IPS-15b (cell line): ENCODE measurements at regions not wholly inside any gene's neighbourhood (a gene's known extent, or its start where the extent isn't known, plus 50 kb on each side); places are given as distances from the start of the nearest gene placed in this dataset.
"Not testable (repeated sequence)": the region's sequence is repeated elsewhere in the genome, so short reads cannot be mapped to it uniquely, and the experiment has no call there.

Source experiments
- H3K27me3 ChIP-seq: one replicate; pipeline ENCODE4 v1.6.1; 2013; ENCODE audit warnings: low read length; ENCODE audit not compliant: control insufficient read depth, insufficient read depth
- H3K36me3 ChIP-seq: one replicate; pipeline ENCODE4 v1.6.1; 2013; ENCODE audit warnings: low read length; ENCODE audit not compliant: control insufficient read depth, insufficient read depth
- H3K4me1 ChIP-seq: one replicate; pipeline ENCODE4 v1.6.1; 2013; ENCODE audit warnings: mild to moderate bottlenecking, low read length; ENCODE audit not compliant: control insufficient read depth, insufficient read depth
- H3K4me3 ChIP-seq: one replicate; pipeline ENCODE4 v1.5.1; 2013; ENCODE audit warnings: low read depth, low read length
- H3K9ac ChIP-seq: one replicate; pipeline ENCODE4 v1.6.1; 2013; ENCODE audit warnings: low read depth, mild to moderate bottlenecking, low read length
- H3K9me3 ChIP-seq: one replicate; pipeline ENCODE4 v1.6.1; 2013; ENCODE audit warnings: mild to moderate bottlenecking, low read length; ENCODE audit not compliant: control insufficient read depth, insufficient read depth

GRCh38 chr21:16124378-16125138 is 394.8 kb downstream of the USP25 start:
- Histone ChIP-seq H3K4me3 (no peak overlapping the region), H3K9me3 (no peaks in the 10 kb centered on the region), H3K36me3 (no peaks in the 10 kb centered on the region), H3K9ac (no peak overlapping the region), H3K27me3 (no peaks in the 10 kb centered on the region), H3K4me1 (no peaks in the 10 kb centered on the region)

DNA sequence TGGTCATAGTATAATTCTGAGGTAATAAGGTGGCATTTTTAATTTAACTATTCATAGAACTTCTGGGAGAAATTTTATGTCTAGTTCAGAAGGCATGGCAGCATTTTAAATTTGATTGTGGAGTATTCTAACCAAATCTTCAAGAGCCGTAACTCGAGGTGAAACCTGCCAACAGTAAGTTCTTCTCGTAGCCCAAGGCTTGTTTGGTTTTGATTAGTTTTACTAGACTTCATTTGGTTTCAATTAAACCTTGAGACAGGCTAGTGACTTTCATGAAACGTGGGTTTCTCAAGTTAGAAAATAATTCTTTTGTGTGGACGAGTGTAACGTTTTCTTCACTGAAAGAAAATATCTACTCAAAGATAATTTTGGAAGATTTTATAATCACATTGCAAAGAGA is 395.5 kb downstream of the USP25 start:
- Histone ChIP-seq H3K9ac (no peak overlapping the region), H3K4me1 (no peaks in the 10 kb centered on the region), H3K9me3 (no peaks in the 10 kb centered on the region), H3K4me3 (no peak overlapping the region), H3K36me3 (no peaks in the 10 kb centered on the region), H3K27me3 (no peaks in the 10 kb centered on the region)

GRCh38 chr21:16132453-16132852 is 402.7 kb downstream of the USP25 start:
- H3K4me1 ChIP-seq, H3K9me3 ChIP-seq, H3K27me3 ChIP-seq, H3K4me3 ChIP-seq, H3K36me3 ChIP-seq, H3K9ac ChIP-seq: not testable (repeated sequence)

DNA sequence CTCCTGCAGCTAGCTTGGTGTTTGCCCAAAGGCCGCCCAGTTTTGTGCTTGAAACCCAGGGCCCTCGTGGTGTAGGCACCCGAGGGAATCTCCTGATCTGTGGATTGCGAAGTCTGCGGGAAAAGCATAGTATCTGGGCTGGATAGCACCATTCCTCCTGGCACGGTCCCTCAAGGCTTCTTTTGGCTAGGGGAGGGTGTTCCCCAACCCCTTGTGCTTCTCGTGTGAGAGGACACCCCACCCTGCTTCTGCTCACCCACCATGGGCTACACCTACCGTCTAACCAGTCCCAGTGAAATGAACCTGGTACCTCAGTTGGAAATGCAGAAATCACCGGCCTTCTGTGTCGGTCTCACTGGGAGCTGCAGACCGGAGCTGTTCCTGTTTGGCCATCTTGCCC is 403.5 kb downstream of the USP25 start:
- no peaks in the 10 kb centered on the region for H3K36me3 ChIP-seq
- no peak overlapping the region for H3K4me3 ChIP-seq
- H3K9me3 ChIP-seq, result no peaks in the 10 kb centered on the region
- H3K4me1 ChIP-seq, result no peaks in the 10 kb centered on the region
- H3K27me3 ChIP-seq, result no peaks in the 10 kb centered on the region
- H3K9ac ChIP-seq, result no peak overlapping the region

DNA sequence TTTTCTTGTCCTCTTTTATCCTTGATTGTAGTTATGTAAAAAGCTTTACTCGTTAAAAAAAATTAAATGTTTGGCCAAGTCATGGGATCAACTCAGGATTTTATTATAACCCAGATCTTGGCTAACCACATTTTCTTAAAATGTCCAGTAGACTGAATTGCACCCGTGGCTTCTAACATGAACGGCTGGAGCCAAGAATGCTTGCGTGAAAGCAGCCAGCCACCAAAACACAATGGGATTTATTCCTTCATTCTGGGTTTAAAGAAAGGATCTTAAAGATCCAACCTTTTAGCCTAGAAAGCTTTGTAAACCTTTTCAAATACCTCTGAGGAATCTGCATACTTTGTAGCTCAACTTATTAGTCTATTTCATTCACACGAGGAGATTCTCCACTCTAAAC is 404.4 kb downstream of the USP25 start:
- Histone ChIP-seq H3K9ac (no peak overlapping the region), H3K4me1 (no peaks in the 10 kb centered on the region), H3K9me3 (no peaks in the 10 kb centered on the region), H3K27me3 (no peaks in the 10 kb centered on the region), H3K4me3 (no peak overlapping the region), H3K36me3 (no peaks in the 10 kb centered on the region)

- H3K4me3 ChIP-seq, result no peak overlapping the region
- H3K9ac ChIP-seq, result no peak overlapping the region
- no peaks in the 10 kb centered on the region for H3K36me3 ChIP-seq
- H3K9me3 ChIP-seq, result no peaks in the 10 kb centered on the region
- H3K4me1 ChIP-seq, result no peaks in the 10 kb centered on the region
- no peaks in the 10 kb centered on the region for H3K27me3 ChIP-seq
These were observed 407.3 kb downstream of the USP25 start for GRCh38 chr21:16137106-16137505.

DNA sequence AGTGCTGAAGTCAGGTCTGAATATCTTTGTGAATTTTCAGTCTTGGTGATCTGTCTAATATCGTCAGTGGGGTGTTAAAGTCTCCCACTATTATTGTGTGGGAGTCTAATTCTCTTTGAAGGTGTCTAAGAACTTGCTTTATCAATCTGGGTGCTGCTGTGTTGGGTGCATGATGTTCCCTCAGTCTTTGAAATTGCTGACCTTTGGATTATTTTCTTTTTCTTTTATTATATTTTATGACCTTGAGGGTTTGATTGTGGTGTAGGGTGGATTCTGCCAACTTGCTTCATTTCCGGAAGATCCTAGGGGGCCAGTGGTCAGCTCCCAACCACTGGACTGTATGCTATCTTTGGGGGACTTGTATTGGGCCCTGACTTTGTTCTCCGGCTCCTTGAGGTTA is 415.3 kb downstream of the USP25 start:
- H3K36me3 ChIP-seq, result no peaks in the 10 kb centered on the region
- H3K9ac ChIP-seq, result no peak overlapping the region

GRCh38 chr21:16145479-16145878 is 415.7 kb downstream of the USP25 start:
- H3K27me3 ChIP-seq, result no peaks in the 10 kb centered on the region
- H3K9me3 ChIP-seq, result no peaks in the 10 kb centered on the region
- H3K4me3 ChIP-seq, result no peak overlapping the region
- no peaks in the 10 kb centered on the region for H3K4me1 ChIP-seq
- H3K36me3 ChIP-seq, result no peaks in the 10 kb centered on the region
- H3K9ac ChIP-seq, result no peak overlapping the region

More for the DNA sequence above, 415.3 kb downstream of the USP25 start:
- Histone ChIP-seq H3K9me3 (no peaks in the 10 kb centered on the region), H3K4me3 (no peak overlapping the region), H3K27me3 (no peaks in the 10 kb centered on the region), H3K4me1 (no peaks in the 10 kb centered on the region)

DNA sequence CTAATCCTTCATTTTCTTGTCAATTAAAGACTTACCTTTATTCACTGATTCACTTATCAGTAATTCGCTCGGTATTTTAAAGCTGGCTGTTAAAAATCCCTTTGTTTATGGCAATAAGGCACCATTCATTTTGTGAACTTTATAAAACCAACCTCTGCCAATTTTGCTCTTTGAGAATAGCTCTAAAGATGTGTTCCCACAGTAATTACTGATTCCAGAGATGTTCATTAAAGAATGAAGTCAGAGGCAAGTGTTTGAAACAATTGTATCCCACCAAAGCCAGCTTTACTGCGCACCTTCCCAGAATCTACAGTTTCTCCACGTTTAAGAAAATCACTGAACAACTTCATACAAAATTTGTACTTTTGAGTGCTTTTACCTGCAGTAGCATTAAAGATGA is 424.5 kb downstream of the USP25 start:
- H3K4me3 ChIP-seq, result no peak overlapping the region
- no peak overlapping the region for H3K9ac ChIP-seq
- no peaks in the 10 kb centered on the region for H3K9me3 ChIP-seq
- H3K27me3 ChIP-seq, result no peaks in the 10 kb centered on the region
- no peaks in the 10 kb centered on the region for H3K36me3 ChIP-seq
- H3K4me1 ChIP-seq, result peaks cover 2% of the 10 kb centered on the region

GRCh38 chr21:16154951-16155635 is 425.3 kb downstream of the USP25 start:
- no peak overlapping the region for H3K9ac ChIP-seq
- H3K27me3 ChIP-seq, result no peaks in the 10 kb centered on the region
- no peaks in the 10 kb centered on the region for H3K36me3 ChIP-seq
- no peaks in the 10 kb centered on the region for H3K9me3 ChIP-seq
- no peak overlapping the region for H3K4me3 ChIP-seq
- peaks cover 2% of the 10 kb centered on the region for H3K4me1 ChIP-seq

- Histone ChIP-seq H3K36me3 (no peaks in the 10 kb centered on the region), H3K9ac (no peak overlapping the region), H3K9me3 (no peaks in the 10 kb centered on the region), H3K27me3 (no peaks in the 10 kb centered on the region), H3K4me3 (no peak overlapping the region), H3K4me1 (peaks cover 2% of the 10 kb centered on the region)
These were observed 427.2 kb downstream of the USP25 start for GRCh38 chr21:16156841-16157489.
